ENCODE measurements at regions not wholly inside any gene's neighbourhood (a gene's known extent, or its start where the extent isn't known, plus 50 kb on each side); places are given as distances from the start of the nearest gene placed in this dataset.

- Mint-ChIP-seq H3K27ac (no peak overlapping the region), H3K4me1 (no peaks in the 10 kb centered on the region), H3K4me3 (no peak overlapping the region), H3K9me3 (no peaks in the 10 kb centered on the region), H3K27me3 (peaks cover 6% of the 10 kb centered on the region), H3K36me3 (ENCODE audit: low read depth) (no peaks in the 10 kb centered on the region)
- POLR2A ChIA-PET: no interaction called here
- CTCF ChIA-PET: interaction anchor here (0.9 to 1.1 kb wide), 2 partner anchors 11 to 215 kb away, joined by 3 read pairs; no protein-coding TSS in a partner anchor
- intact Hi-C loops (cut with micrococcal nuclease): no loop called here
- TF ChIP-seq CTCF (IDR thresholded peaks at IDR 0.05): no peak
- ATAC-seq (ENCODE audit: low read depth) (no peak), DNase-seq (no peak)
Observed at GRCh38 chr2:71934595-71935261, 212.9 kb downstream of the CYP26B1 start.

GRCh38 chr2:71934320-71934593 is 213.4 kb downstream of the CYP26B1 start:
- CTCF ChIA-PET: interaction anchor here (0.9 kb wide), 1 partner anchor 216 kb away, joined by 3 read pairs; no protein-coding TSS in a partner anchor
- ATAC-seq (ENCODE audit: low read depth): no peak

DNA sequence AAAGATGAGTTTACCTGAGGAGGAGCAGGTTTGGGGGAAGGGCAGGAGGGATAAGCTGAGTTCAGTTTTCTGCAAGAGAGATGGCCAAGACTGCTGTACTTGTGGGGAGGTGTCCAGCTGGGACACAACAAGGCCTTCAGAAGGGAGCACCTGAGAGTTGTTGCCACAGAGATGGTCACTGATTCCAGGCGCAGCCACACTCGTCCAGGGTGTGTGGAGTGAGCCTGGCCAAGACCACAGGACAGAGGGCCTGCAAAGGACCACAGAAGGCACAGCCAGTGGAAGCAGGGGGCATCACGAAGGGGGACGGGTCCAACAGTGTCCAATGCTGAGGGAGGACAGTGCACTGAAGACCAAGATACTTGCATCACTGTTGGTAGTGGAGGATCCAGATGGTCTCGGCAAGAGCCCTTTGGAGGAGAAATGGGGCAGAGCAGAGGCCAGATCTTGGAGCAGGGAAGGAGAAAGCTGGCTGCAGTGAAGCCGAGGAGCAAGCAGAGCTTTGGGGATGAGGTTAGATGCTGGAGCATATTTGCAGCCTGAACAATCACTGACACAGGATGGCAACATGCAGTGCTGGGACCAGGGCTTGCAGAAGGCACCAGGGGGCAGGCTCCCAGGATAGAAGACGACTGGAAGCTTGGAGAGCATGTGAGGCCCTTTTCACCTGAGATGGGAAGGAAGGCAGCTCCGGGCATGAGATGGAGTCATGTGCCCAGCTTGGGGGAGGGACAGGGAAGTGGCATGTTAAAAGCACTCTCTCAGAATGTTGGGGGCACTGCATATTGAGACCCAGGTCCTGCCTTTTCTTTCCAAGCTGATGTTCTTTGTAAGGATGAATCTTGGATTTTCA is 214.0 kb downstream of the CYP26B1 start:
- Mint-ChIP-seq H3K36me3 (ENCODE audit: low read depth) (no peaks in the 10 kb centered on the region), H3K4me1 (no peaks in the 10 kb centered on the region), H3K27me3 (peaks cover 6% of the 10 kb centered on the region), H3K9me3 (no peaks in the 10 kb centered on the region), H3K27ac (no peak overlapping the region), H3K4me3 (no peak overlapping the region)
- DNase-seq: no peak
- POLR2A ChIA-PET: no interaction called here
- TF ChIP-seq CTCF (IDR thresholded peaks at IDR 0.05): no peak
- intact Hi-C loops (cut with micrococcal nuclease): no loop called here
- CTCF ChIA-PET: interaction anchor here (0.9 kb wide), 1 partner anchor 217 kb away, joined by 3 read pairs; no protein-coding TSS in a partner anchor
- no peak for ATAC-seq (ENCODE audit: low read depth)

More at GRCh38 chr2:71934320-71934593, 213.4 kb downstream of the CYP26B1 start:
- Mint-ChIP-seq H3K4me1 (no peaks in the 10 kb centered on the region), H3K4me3 (no peak overlapping the region), H3K27ac (no peak overlapping the region), H3K9me3 (no peaks in the 10 kb centered on the region), H3K36me3 (ENCODE audit: low read depth) (no peaks in the 10 kb centered on the region), H3K27me3 (peaks cover 6% of the 10 kb centered on the region)
- no peak for TF ChIP-seq CTCF (IDR thresholded peaks at IDR 0.05)
- intact Hi-C loops (cut with micrococcal nuclease): no loop called here
- POLR2A ChIA-PET: no interaction called here
- no peak for DNase-seq

GRCh38 chr2:71932780-71933466 is 214.7 kb downstream of the CYP26B1 start:
- no peaks in the 10 kb centered on the region for H3K4me1 Mint-ChIP-seq
- intact Hi-C loops (cut with micrococcal nuclease): no loop called here
- H3K4me3 Mint-ChIP-seq: no peak overlapping the region
- ChIA-PET CTCF (no interaction called here), POLR2A (no interaction called here)
- H3K36me3 Mint-ChIP-seq (ENCODE audit: low read depth): no peaks in the 10 kb centered on the region
- H3K27ac Mint-ChIP-seq: no peak overlapping the region
- no peak for ATAC-seq (ENCODE audit: low read depth)
- TF ChIP-seq CTCF (IDR thresholded peaks at IDR 0.05): no peak
- H3K9me3 Mint-ChIP-seq: no peaks in the 10 kb centered on the region
- H3K27me3 Mint-ChIP-seq: peaks cover 6% of the 10 kb centered on the region
- DNase-seq: no peak

Data from activated B cell treated with CpG ODN at 0.5 μM for 24 hours (primary cell).